ENCODE measurements at regions not wholly inside any gene's neighbourhood (a gene's known extent, or its start where the extent isn't known, plus 50 kb on each side); places are given as distances from the start of the nearest gene placed in this dataset.
"Not testable (repeated sequence)": the region's sequence is repeated elsewhere in the genome, so short reads cannot be mapped to it uniquely, and the experiment has no call there.

DNA sequence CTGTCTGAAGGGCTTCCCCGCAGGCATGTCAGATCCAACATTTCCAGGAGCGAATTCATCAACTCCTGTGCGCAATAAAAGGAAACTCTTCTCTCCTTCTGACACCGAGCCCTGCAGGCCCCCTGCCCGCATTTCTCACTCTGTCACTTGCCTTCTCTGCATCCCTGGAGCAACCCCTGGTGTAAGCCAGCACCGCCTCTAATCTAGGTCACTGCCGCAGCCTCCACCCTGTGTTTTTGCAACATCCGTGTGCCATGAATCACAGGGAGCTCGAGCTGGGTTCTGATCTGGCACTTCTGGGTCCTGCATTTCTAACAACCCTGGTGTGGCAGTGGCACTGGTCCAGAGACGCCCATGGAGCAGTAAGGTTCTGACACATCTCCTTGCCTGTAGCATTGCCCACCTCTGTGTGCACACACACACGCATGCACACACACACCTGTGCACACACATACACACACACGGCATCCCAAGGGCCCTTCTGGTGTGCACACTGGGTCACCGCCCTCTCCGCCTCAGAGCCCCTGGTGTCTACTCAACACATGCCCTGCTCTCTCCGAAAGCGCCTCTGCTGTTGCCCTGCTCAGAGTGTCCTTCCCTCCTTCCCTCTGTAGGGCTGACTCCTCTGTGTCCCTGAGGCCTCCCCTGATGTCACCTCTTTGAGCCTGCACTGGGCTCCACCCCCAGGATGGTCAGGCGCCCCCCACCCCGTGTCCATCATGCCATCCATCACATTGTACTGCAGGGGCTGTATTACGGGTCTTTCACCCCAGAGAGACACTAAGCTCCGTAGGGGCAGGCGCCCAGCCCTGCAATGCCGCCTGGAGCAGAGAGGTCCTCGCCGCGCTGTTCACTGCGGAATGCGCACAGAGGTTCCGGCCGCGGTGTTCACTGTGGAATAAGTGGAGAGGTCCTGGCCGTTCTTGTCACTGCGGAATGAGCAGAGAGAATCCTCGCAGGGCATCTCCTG, 111.4 kb upstream of the SFSWAP start:
- 89 to 90% methylated on average over 33 of the region's 33 CpGs for WGBS, 2 donors
- H3K36me3 ChIP-seq: no peaks in the 10 kb centered on the region
- TF ChIP-seq POLR2AphosphoS5 (IDR thresholded peaks at IDR 0.05): no peak
- TF ChIP-seq, protein P1, sequence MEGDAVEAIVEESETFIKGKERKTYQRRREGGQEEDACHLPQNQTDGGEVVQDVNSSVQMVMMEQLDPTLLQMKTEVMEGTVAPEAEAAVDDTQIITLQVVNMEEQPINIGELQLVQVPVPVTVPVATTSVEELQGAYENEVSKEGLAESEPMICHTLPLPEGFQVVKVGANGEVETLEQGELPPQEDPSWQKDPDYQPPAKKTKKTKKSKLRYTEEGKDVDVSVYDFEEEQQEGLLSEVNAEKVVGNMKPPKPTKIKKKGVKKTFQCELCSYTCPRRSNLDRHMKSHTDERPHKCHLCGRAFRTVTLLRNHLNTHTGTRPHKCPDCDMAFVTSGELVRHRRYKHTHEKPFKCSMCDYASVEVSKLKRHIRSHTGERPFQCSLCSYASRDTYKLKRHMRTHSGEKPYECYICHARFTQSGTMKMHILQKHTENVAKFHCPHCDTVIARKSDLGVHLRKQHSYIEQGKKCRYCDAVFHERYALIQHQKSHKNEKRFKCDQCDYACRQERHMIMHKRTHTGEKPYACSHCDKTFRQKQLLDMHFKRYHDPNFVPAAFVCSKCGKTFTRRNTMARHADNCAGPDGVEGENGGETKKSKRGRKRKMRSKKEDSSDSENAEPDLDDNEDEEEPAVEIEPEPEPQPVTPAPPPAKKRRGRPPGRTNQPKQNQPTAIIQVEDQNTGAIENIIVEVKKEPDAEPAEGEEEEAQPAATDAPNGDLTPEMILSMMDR (IDR thresholded peaks at IDR 0.05): no peak
- no peak for TF ChIP-seq EP300 (IDR thresholded peaks at IDR 0.05)
- no peak for DNase-seq
- intact Hi-C loops (cut with DNase I): no loop called here
- H3K27me3 ChIP-seq: peaks cover 0 to 21% (median 5%) of the 10 kb centered on the region in 3 donors
- H3K27ac ChIP-seq: no peak overlapping the region
- H3K4me3 ChIP-seq: no peak overlapping the region
- H3K9me3 ChIP-seq: no peaks in the 10 kb centered on the region
- no peaks in the 10 kb centered on the region for H3K4me1 ChIP-seq

DNA sequence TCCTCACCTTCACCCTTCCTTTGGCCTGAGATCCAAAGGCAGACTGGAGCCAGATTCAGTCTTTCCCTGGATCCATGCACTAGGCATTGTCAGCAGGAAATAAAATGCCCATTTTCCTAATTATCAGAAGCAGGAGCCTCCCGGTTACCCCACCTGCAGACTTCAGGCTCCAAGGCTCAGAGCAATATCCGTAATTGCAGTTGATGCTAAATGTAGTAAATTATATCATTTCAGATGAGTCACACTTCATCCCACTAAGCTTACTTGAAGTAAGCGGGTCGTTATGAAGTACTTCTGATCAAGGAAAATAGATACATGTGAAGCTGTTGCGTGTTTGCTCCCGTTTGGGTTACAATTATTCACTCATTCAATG, 110.7 kb upstream of the SFSWAP start:
- peaks cover 0 to 28% (median 12%) of the 10 kb centered on the region in 3 donors for H3K27me3 ChIP-seq
- DNase-seq: no peak
- no peaks in the 10 kb centered on the region for H3K4me1 ChIP-seq
- WGBS, 2 donors: 71 to 81% methylated on average over 6 of the region's 6 CpGs
- no peaks in the 10 kb centered on the region for H3K36me3 ChIP-seq
- H3K27ac ChIP-seq: no peak overlapping the region
- H3K4me3 ChIP-seq: no peak overlapping the region
- no peaks in the 10 kb centered on the region for H3K9me3 ChIP-seq
- intact Hi-C loops (cut with DNase I): no loop called here
- no peak for TF ChIP-seq EP300 (IDR thresholded peaks at IDR 0.05)
- TF ChIP-seq, protein P1 (IDR thresholded peaks at IDR 0.05): no peak
- TF ChIP-seq POLR2A (IDR thresholded peaks at IDR 0.05): no peak
- no peak for TF ChIP-seq POLR2AphosphoS5 (IDR thresholded peaks at IDR 0.05)

DNA sequence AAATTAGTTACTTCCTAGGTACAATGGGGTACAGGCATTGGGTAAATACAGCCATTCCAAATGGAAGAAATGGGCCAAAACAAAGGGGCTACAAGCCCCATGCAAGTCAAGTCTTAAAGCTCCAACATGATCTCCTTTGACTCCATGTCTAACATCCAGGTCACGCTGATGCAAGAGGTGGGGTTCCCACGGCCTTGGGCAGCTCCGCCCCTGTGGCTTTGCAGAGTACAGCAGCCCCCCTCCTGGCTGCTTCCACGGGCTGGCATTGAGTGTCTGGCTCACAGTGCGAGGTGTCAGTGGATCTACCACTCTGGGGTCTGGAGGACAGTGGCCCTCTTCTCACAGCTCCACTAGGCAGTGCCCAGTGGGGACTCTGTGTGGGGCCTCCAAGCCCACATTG, 109.4 kb upstream of the SFSWAP start:
- 71 to 82% methylated on average over 5 of the region's 5 CpGs for WGBS, 2 donors
- H3K4me1 ChIP-seq; H3K4me3 ChIP-seq; H3K27ac ChIP-seq; DNase-seq; H3K36me3 ChIP-seq; intact Hi-C loops (cut with DNase I); H3K9me3 ChIP-seq: not testable (repeated sequence)
- H3K27me3 ChIP-seq: peaks cover 0 to 34% (median 13%) of the 10 kb centered on the region in 3 donors

DNA sequence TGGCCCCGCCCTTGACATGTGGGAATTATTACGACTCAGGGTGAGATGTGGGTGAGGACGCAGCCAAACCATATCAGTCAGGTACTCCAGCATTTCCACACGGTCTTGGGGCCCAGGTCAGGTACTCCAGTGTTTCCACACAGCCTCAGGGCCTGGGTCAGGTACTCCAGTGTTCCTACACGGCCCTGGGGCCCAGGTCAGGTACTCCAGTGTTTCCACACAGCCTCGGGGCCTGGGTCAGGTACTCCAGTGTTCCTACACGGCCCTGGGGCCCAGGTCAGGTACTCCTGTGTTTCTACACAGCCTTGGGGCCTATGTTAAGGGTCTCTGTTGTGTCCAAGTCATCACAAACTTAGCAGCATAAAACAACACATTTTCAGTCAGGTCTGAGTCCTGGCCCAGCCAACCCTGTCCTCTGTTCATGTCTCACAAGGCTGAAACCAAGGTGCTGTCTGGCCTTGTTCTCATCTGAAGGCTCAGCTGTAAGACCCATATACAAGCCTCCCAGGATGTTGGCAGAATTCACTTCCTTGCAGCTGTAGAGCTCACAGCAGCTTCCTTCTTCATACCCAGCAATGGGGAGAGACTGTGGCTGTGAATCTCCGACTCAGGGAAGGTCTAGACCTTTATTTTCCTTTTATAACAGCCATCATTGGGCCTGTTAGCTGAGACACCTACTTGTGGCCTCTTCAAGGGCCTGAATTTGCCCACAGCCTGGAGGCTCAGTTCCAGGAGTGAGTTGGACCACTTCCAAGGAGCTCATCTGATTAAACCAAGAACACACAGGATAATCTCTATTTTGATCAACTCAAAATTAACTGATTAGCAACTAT, 107.6 kb upstream of the SFSWAP start:
- intact Hi-C loops (cut with DNase I): no loop called here

More for the DNA sequence above, 107.6 kb upstream of the SFSWAP start:
- TF ChIP-seq EP300 (IDR thresholded peaks at IDR 0.05) (no peak), POLR2A (IDR thresholded peaks at IDR 0.05) (no peak), POLR2AphosphoS5 (IDR thresholded peaks at IDR 0.05) (no peak)
- TF ChIP-seq, protein P1 (IDR thresholded peaks at IDR 0.05): no peak
- Histone ChIP-seq H3K36me3 (no peaks in the 10 kb centered on the region), H3K27me3 (peaks cover 0 to 35% (median 13%) of the 10 kb centered on the region in 3 donors), H3K9me3 (no peaks in the 10 kb centered on the region), H3K4me3 (no peak overlapping the region), H3K4me1 (no peaks in the 10 kb centered on the region), H3K27ac (no peak overlapping the region)
- WGBS, 2 donors: 58 to 74% methylated on average over 8 of the region's 8 CpGs
- no peak for DNase-seq
